ENCODE measurements at regions not wholly inside any gene's neighbourhood (a gene's known extent, or its start where the extent isn't known, plus 50 kb on each side); places are given as distances from the start of the nearest gene placed in this dataset.

DNA sequence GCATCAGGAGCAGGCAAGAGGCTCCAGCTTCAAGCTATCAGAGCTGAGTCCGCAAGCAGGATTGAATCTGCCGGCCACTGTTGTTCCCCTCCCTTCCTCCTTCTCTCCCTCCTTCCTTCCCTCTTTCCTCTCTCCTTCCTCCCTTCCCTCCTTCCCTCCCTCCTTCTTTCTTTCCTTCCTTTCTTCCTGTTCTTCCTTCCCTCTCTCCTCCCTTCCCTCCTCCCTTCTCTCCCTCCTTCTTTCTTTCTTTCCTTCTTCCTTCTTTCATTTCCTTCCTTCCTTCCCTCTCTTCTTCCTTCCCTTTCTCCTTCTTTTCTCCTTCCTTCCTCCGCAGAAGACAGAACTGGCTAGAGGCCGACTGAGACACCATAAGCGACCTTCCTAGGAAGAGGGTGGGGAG is 534.0 kb downstream of the NPHP4 start:
- TF ChIP-seq CEBPB (IDR thresholded peaks at IDR 0.05; ENCODE audit: borderline replicate concordance in 1 of 2, low read depth in 2 of 2, low read length in 2 of 2), result no peak
- TF ChIP-seq CHD1 (IDR thresholded peaks at IDR 0.05; ENCODE audit: low read depth, low read length), result no peak
- TF ChIP-seq, protein P1, sequence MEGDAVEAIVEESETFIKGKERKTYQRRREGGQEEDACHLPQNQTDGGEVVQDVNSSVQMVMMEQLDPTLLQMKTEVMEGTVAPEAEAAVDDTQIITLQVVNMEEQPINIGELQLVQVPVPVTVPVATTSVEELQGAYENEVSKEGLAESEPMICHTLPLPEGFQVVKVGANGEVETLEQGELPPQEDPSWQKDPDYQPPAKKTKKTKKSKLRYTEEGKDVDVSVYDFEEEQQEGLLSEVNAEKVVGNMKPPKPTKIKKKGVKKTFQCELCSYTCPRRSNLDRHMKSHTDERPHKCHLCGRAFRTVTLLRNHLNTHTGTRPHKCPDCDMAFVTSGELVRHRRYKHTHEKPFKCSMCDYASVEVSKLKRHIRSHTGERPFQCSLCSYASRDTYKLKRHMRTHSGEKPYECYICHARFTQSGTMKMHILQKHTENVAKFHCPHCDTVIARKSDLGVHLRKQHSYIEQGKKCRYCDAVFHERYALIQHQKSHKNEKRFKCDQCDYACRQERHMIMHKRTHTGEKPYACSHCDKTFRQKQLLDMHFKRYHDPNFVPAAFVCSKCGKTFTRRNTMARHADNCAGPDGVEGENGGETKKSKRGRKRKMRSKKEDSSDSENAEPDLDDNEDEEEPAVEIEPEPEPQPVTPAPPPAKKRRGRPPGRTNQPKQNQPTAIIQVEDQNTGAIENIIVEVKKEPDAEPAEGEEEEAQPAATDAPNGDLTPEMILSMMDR (IDR thresholded peaks at IDR 0.05 in 2 of 3, conservative IDR thresholded peaks at IDR 0.05 in 1 of 3; ENCODE audit: control insufficient read depth in 2 of 3, extremely low read depth in 1 of 3, insufficient read depth in 1 of 3, low read depth in 3 of 3, low read length in 3 of 3), result no peak
- no peak for TF ChIP-seq MYC (IDR thresholded peaks at IDR 0.05; ENCODE audit: insufficient read depth, insufficient read length, insufficient replicate concordance, low read length, severe bottlenecking)
- TF ChIP-seq YY1 (IDR thresholded peaks at IDR 0.05; ENCODE audit: low read depth, low read length), result no peak
- TF ChIP-seq POLR2A (IDR thresholded peaks at IDR 0.05; ENCODE audit: low read depth, low read length), result no peak
- TF ChIP-seq NFYB (IDR thresholded peaks at IDR 0.05; ENCODE audit: insufficient read depth, low read depth, low read length), result no peak
- TF ChIP-seq, protein P2, sequence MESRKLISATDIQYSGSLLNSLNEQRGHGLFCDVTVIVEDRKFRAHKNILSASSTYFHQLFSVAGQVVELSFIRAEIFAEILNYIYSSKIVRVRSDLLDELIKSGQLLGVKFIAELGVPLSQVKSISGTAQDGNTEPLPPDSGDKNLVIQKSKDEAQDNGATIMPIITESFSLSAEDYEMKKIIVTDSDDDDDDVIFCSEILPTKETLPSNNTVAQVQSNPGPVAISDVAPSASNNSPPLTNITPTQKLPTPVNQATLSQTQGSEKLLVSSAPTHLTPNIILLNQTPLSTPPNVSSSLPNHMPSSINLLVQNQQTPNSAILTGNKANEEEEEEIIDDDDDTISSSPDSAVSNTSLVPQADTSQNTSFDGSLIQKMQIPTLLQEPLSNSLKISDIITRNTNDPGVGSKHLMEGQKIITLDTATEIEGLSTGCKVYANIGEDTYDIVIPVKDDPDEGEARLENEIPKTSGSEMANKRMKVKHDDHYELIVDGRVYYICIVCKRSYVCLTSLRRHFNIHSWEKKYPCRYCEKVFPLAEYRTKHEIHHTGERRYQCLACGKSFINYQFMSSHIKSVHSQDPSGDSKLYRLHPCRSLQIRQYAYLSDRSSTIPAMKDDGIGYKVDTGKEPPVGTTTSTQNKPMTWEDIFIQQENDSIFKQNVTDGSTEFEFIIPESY (IDR thresholded peaks at IDR 0.05), result no peak
- TF ChIP-seq ZNF274 (IDR thresholded peaks at IDR 0.05; ENCODE audit: insufficient read depth, insufficient read length), result no peak
